ENCODE measurements at regions not wholly inside any gene's neighbourhood (a gene's known extent, or its start where the extent isn't known, plus 50 kb on each side); places are given as distances from the start of the nearest gene placed in this dataset.
"Not testable (repeated sequence)": the region's sequence is repeated elsewhere in the genome, so short reads cannot be mapped to it uniquely, and the experiment has no call there.

DNA sequence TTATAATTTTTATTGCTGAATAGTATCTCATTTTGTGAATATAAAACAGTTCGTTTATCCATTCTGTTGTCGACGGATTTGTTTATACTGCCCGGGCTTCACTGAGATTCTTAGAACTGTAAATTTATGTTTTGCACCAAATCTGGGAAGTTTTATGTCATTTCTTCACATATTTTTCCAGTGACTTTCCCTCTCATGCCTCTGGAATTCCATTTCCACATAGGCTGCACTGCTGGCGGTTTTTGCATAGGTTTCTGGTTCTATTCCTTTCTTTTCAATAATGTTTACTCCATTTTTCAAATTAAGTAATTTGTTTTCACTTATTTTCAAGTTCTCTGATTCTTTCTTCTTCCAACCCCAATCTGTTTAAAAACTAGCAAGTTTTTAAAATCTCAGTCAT is 130.1 kb downstream of the NPIPB11 start:
- TF ChIP-seq, protein P1, sequence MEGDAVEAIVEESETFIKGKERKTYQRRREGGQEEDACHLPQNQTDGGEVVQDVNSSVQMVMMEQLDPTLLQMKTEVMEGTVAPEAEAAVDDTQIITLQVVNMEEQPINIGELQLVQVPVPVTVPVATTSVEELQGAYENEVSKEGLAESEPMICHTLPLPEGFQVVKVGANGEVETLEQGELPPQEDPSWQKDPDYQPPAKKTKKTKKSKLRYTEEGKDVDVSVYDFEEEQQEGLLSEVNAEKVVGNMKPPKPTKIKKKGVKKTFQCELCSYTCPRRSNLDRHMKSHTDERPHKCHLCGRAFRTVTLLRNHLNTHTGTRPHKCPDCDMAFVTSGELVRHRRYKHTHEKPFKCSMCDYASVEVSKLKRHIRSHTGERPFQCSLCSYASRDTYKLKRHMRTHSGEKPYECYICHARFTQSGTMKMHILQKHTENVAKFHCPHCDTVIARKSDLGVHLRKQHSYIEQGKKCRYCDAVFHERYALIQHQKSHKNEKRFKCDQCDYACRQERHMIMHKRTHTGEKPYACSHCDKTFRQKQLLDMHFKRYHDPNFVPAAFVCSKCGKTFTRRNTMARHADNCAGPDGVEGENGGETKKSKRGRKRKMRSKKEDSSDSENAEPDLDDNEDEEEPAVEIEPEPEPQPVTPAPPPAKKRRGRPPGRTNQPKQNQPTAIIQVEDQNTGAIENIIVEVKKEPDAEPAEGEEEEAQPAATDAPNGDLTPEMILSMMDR (IDR thresholded peaks at IDR 0.05) = not testable (repeated sequence)
- not testable (repeated sequence) for TF ChIP-seq POLR2A, POLR2AphosphoS5, EP300 (IDR thresholded peaks at IDR 0.05)
